Fibroblast of pulmonary artery (primary cell): ENCODE measurements at regions not wholly inside any gene's neighbourhood (a gene's known extent, or its start where the extent isn't known, plus 50 kb on each side); places are given as distances from the start of the nearest gene placed in this dataset.

Experiments used
- DNase-seq: peaks from one replicate; pipeline ENCODE4 v3.0.0-alpha.2; 2010; ENCODE audit warnings: low read depth
- H3K4me3 ChIP-seq: replicated peaks from 2 replicates; pipeline ENCODE4 v1.5.1; 2011; ENCODE audit warnings: low read depth, mild to moderate bottlenecking, control low read depth, low read length, moderate library complexity
- TF ChIP-seq, protein P1 (sequence below): IDR thresholded peaks from 2 replicates; pipeline ENCODE4 v1.5.1; 2011; ENCODE audit warnings: mild to moderate bottlenecking, control low read depth, low read length, inconsistent platforms; ENCODE audit errors: missing control alignments

DNA sequence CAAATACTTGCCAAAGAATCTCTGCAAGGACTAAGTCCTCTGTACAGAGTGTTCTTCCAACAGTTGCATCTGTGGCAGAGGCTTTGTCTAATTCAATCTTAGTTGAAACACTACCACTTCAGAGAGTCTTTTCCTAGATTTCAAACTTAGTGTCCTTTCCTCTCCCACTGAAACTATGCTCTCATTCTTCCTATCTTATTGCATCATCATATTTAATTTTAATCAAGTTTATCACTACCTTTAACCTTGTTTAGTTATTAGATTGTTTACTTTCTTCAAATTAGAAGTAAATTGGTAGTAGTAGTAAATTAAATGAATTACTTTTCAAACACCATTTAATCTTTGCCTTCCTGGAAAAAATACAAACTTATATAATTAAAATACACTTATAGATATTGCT is 1082.3 kb upstream of the PABPC4L start:
- DNase-seq: no peak
- TF ChIP-seq, protein P1, sequence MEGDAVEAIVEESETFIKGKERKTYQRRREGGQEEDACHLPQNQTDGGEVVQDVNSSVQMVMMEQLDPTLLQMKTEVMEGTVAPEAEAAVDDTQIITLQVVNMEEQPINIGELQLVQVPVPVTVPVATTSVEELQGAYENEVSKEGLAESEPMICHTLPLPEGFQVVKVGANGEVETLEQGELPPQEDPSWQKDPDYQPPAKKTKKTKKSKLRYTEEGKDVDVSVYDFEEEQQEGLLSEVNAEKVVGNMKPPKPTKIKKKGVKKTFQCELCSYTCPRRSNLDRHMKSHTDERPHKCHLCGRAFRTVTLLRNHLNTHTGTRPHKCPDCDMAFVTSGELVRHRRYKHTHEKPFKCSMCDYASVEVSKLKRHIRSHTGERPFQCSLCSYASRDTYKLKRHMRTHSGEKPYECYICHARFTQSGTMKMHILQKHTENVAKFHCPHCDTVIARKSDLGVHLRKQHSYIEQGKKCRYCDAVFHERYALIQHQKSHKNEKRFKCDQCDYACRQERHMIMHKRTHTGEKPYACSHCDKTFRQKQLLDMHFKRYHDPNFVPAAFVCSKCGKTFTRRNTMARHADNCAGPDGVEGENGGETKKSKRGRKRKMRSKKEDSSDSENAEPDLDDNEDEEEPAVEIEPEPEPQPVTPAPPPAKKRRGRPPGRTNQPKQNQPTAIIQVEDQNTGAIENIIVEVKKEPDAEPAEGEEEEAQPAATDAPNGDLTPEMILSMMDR: no peak
- H3K4me3 ChIP-seq: no peak overlapping the region

DNA sequence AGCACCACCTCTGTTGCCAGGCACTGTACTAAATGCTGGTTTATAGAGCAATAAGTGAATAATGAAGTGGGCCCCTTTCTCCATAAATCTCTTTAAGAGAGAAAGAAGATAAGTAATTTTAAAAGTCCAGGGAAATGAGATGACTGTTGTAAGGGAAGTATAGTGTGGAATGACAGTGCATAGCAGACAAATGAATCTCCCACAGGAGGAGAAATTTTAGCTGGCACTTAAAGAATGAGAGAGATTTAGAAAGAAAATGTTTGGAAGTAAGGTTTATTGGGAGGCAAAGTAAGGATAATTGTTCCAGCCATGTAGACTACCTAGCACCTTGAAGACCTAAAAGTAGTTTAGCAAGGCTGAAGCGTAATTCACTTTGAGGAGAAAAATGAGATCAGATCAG is 1081.1 kb upstream of the PABPC4L start:
- TF ChIP-seq, protein P1: no peak
- DNase-seq: no peak
- no peak overlapping the region for H3K4me3 ChIP-seq

DNA sequence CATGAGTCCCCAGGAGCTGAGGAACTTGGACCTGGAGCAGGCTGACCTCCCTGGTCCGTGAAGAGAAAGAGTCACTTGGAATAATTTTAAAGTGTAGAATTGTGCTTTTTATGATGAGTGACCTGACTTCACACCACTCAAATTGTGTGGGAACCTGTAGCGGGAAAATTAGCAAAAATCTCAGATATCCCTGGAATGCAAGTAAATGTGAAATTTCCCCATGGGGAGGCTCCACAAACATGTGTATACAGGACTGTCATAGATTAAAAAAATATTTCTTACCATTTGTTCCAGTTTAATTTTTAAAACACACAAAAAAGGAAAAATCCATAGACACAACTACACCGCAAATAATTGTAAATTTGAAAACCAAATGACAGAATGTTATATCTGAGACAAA is 1079.6 kb upstream of the PABPC4L start:
- DNase-seq: peak; percentile 11
- H3K4me3 ChIP-seq: no peak overlapping the region
- TF ChIP-seq, protein P1: no peak

DNA sequence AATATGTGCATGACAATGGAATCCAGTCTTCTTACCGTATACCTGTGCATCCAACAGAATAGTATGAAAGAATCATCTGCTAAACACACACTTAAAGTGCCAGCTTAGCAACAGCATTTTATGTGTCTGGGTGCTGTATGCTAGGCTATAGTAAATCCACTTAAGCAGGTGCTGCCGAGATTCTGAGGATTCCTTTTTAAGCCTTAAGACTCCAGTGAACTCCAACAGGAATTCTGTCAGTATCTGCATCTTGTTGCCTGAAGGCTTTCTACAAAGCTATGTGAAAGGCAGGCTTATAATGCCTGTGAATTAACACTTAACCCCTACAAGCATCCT is 1076.4 kb upstream of the PABPC4L start:
- H3K4me3 ChIP-seq: no peak overlapping the region
- no peak for DNase-seq
- TF ChIP-seq, protein P1: no peak

DNA sequence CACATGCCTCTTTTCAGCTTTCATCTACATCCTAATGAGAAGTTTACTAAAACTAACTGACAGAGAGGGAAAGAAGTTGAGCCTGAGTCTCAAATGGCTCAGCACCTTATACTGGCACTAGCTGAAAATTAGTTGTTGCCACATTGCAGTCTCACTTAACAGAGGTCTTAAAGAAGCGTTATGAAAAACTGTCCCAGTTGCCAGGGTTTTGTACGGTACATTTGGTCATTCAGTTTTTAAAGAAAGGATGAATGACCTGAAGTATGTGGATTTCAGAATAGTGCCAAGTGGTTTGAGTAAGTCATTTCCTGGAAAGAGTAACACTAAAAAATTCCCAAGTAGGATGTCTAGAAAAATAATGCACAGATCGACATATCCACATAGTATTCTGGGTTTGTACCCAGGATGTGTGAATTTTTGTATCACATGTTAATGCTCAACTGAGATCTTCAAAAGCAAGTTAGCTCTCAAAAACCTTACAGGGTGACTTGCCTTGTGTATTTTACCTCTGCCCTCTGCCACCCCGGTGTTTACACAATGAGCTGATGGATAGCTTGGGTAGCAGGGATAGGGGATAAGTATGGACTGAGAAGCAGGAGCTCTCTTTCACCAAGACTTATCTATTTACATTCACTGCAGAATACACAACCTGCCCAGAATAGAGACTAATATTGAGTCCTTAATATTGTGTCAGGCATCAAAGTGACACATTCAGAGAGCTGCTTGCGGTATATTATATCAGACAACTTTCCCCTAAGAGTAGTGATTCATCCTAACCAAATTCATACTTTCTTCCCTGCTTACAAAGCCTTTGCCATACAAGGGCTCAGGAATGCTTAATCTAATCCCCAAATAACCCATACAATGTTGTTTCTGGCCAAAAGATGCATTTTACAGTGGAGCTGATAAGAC is 1075.7 kb upstream of the PABPC4L start:
- peak; percentile 64 for DNase-seq
- no peak overlapping the region for H3K4me3 ChIP-seq
- TF ChIP-seq, protein P1: no peak

DNA sequence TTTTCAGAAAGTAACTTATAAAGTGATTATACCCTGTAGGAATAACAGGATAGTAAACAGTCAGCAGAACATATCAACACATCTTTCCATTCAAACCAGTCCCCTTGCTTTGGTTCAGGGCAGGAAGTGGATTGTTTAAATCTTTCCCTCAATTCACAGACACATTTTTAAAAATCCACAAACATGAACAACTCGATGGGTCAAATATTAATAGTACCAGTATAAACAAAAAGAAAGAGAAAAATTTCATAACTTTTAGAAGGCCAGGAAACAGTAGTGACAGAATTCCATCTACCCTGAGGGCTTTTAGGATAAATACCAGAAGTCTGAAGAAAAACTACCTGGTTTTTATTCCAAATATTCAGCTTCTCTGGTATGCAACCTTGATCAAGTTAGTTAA is 1072.8 kb upstream of the PABPC4L start:
- no peak for DNase-seq
- TF ChIP-seq, protein P1: no peak
- H3K4me3 ChIP-seq: no peak overlapping the region
